DND-41 (cell line): ENCODE measurements at regions not wholly inside any gene's neighbourhood (a gene's known extent, or its start where the extent isn't known, plus 50 kb on each side); places are given as distances from the start of the nearest gene placed in this dataset.

Source experiments
- CTCF ChIP-seq: IDR thresholded peaks from 2 replicates; pipeline ENCODE4 v1.5.1; 2012; ENCODE audit warnings: borderline replicate concordance, low read length, moderate library complexity, mild to moderate bottlenecking; ENCODE audit not compliant: poor library complexity, severe bottlenecking; ENCODE audit errors: extremely low read depth
- EZH2 ChIP-seq: IDR thresholded peaks from 3 replicates; pipeline ENCODE4 v1.6.1; 2012; ENCODE audit warnings: borderline replicate concordance, low read depth, mild to moderate bottlenecking, moderate library complexity, low read length, inconsistent platforms; ENCODE audit not compliant: severe bottlenecking

DNA sequence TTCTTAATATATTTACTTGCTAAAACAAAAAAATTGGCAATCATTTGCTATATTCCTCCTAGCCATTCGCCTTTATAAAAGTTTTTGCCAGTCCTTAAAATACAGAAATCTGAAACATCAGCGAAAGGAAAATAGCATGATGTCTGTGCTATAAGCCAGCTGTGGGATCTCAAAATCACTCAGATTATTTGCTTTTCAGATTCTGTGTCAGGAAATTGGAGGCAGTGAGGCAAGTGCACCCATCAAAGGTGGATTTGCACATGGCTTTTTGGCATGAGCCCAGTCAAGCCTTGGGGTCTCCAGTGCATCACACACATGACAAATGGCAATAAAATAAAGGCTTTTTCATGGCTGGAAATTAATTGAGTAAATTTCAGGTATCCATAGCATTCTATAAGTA lies 196.8 kb upstream of the DAPK1 start:
- TF ChIP-seq EZH2 (no peak), CTCF (no peak)
